ENCODE measurements at regions not wholly inside any gene's neighbourhood (a gene's known extent, or its start where the extent isn't known, plus 50 kb on each side); places are given as distances from the start of the nearest gene placed in this dataset.
"Not testable (repeated sequence)": the region's sequence is repeated elsewhere in the genome, so short reads cannot be mapped to it uniquely, and the experiment has no call there.

GRCh38 chr10:27369880-27370279, 129.3 kb upstream of the ACBD5 start:
- H3K4me1 ChIP-seq (ENCODE audit: control insufficient read depth, insufficient read depth, low read length), result no peaks in the 10 kb centered on the region
- no peak overlapping the region for H3K4me3 ChIP-seq (ENCODE audit: low read length in 2 of 2)
- no peaks in the 10 kb centered on the region for H3K27me3 ChIP-seq (ENCODE audit: control insufficient read depth in 1 of 2, insufficient read depth in 2 of 2, low read length in 2 of 2)
- no peaks in the 10 kb centered on the region for H3K9me3 ChIP-seq (ENCODE audit: control insufficient read depth in 2 of 2, low read length in 2 of 2)
- H3K27ac ChIP-seq (ENCODE audit: low read length), result no peak overlapping the region
- no peaks in the 10 kb centered on the region for H3K36me3 ChIP-seq (ENCODE audit: control insufficient read depth in 2 of 2, insufficient read depth in 2 of 2, low read length in 2 of 2)
- no peak overlapping the region for H3K9ac ChIP-seq (ENCODE audit: low read length in 2 of 2)

GRCh38 chr10:27368706-27369105, 128.1 kb upstream of the ACBD5 start:
- no peaks in the 10 kb centered on the region for H3K36me3 ChIP-seq (ENCODE audit: control insufficient read depth in 2 of 2, insufficient read depth in 2 of 2, low read length in 2 of 2)
- no peak overlapping the region for H3K27ac ChIP-seq (ENCODE audit: low read length)
- H3K27me3 ChIP-seq (ENCODE audit: control insufficient read depth in 1 of 2, insufficient read depth in 2 of 2, low read length in 2 of 2), result no peaks in the 10 kb centered on the region
- H3K4me1 ChIP-seq (ENCODE audit: control insufficient read depth, insufficient read depth, low read length), result no peaks in the 10 kb centered on the region
- no peak overlapping the region for H3K4me3 ChIP-seq (ENCODE audit: low read length in 2 of 2)
- H3K9me3 ChIP-seq (ENCODE audit: control insufficient read depth in 2 of 2, low read length in 2 of 2), result no peaks in the 10 kb centered on the region
- H3K9ac ChIP-seq (ENCODE audit: low read length in 2 of 2), result no peak overlapping the region

- H3K27ac ChIP-seq (ENCODE audit: low read length), result no peak overlapping the region
- no peaks in the 10 kb centered on the region for H3K27me3 ChIP-seq (ENCODE audit: control insufficient read depth in 1 of 2, insufficient read depth in 2 of 2, low read length in 2 of 2)
- no peak overlapping the region for H3K9ac ChIP-seq (ENCODE audit: low read length in 2 of 2)
- H3K9me3 ChIP-seq (ENCODE audit: control insufficient read depth in 2 of 2, low read length in 2 of 2), result no peaks in the 10 kb centered on the region
- no peaks in the 10 kb centered on the region for H3K36me3 ChIP-seq (ENCODE audit: control insufficient read depth in 2 of 2, insufficient read depth in 2 of 2, low read length in 2 of 2)
- H3K4me1 ChIP-seq (ENCODE audit: control insufficient read depth, insufficient read depth, low read length), result no peaks in the 10 kb centered on the region
- H3K4me3 ChIP-seq (ENCODE audit: low read length in 2 of 2), result no peak overlapping the region
Observed at GRCh38 chr10:27366769-27367168, 126.2 kb upstream of the ACBD5 start.

- H3K36me3 ChIP-seq (ENCODE audit: control insufficient read depth in 2 of 2, insufficient read depth in 2 of 2, low read length in 2 of 2), result no peaks in the 10 kb centered on the region
- no peak overlapping the region for H3K27ac ChIP-seq (ENCODE audit: low read length)
- H3K4me1 ChIP-seq (ENCODE audit: control insufficient read depth, insufficient read depth, low read length), result no peaks in the 10 kb centered on the region
- no peaks in the 10 kb centered on the region for H3K9me3 ChIP-seq (ENCODE audit: control insufficient read depth in 2 of 2, low read length in 2 of 2)
- H3K9ac ChIP-seq (ENCODE audit: low read length in 2 of 2), result no peak overlapping the region
- no peaks in the 10 kb centered on the region for H3K27me3 ChIP-seq (ENCODE audit: control insufficient read depth in 1 of 2, insufficient read depth in 2 of 2, low read length in 2 of 2)
- H3K4me3 ChIP-seq (ENCODE audit: low read length in 2 of 2), result no peak overlapping the region
Observed at GRCh38 chr10:27364028-27364427, 123.4 kb upstream of the ACBD5 start.

- no peaks in the 10 kb centered on the region for H3K27me3 ChIP-seq (ENCODE audit: control insufficient read depth in 1 of 2, insufficient read depth in 2 of 2, low read length in 2 of 2)
- no peak overlapping the region for H3K9ac ChIP-seq (ENCODE audit: low read length in 2 of 2)
- no peak overlapping the region for H3K4me3 ChIP-seq (ENCODE audit: low read length in 2 of 2)
- H3K36me3 ChIP-seq (ENCODE audit: control insufficient read depth in 2 of 2, insufficient read depth in 2 of 2, low read length in 2 of 2), result no peaks in the 10 kb centered on the region
- no peaks in the 10 kb centered on the region for H3K4me1 ChIP-seq (ENCODE audit: control insufficient read depth, insufficient read depth, low read length)
- H3K27ac ChIP-seq (ENCODE audit: low read length), result no peak overlapping the region
- H3K9me3 ChIP-seq (ENCODE audit: control insufficient read depth in 2 of 2, low read length in 2 of 2), result no peaks in the 10 kb centered on the region
Observed at GRCh38 chr10:27360581-27361172, 120.1 kb upstream of the ACBD5 start.

GRCh38 chr10:27359792-27360355, 119.3 kb upstream of the ACBD5 start:
- Histone ChIP-seq H3K36me3 (ENCODE audit: control insufficient read depth in 2 of 2, insufficient read depth in 2 of 2, low read length in 2 of 2) (no peaks in the 10 kb centered on the region), H3K27me3 (ENCODE audit: control insufficient read depth in 1 of 2, insufficient read depth in 2 of 2, low read length in 2 of 2) (no peaks in the 10 kb centered on the region), H3K9me3 (ENCODE audit: control insufficient read depth in 2 of 2, low read length in 2 of 2) (no peaks in the 10 kb centered on the region), H3K4me1 (ENCODE audit: control insufficient read depth, insufficient read depth, low read length) (no peaks in the 10 kb centered on the region), H3K4me3 (ENCODE audit: low read length in 2 of 2) (no peak overlapping the region), H3K27ac (ENCODE audit: low read length) (no peak overlapping the region), H3K9ac (ENCODE audit: low read length in 2 of 2) (no peak overlapping the region)

- no peaks in the 10 kb centered on the region for H3K27me3 ChIP-seq (ENCODE audit: control insufficient read depth in 1 of 2, insufficient read depth in 2 of 2, low read length in 2 of 2)
- no peaks in the 10 kb centered on the region for H3K9me3 ChIP-seq (ENCODE audit: control insufficient read depth in 2 of 2, low read length in 2 of 2)
- H3K27ac ChIP-seq (ENCODE audit: low read length), result no peak overlapping the region
- no peaks in the 10 kb centered on the region for H3K4me1 ChIP-seq (ENCODE audit: control insufficient read depth, insufficient read depth, low read length)
- no peak overlapping the region for H3K4me3 ChIP-seq (ENCODE audit: low read length in 2 of 2)
- no peaks in the 10 kb centered on the region for H3K36me3 ChIP-seq (ENCODE audit: control insufficient read depth in 2 of 2, insufficient read depth in 2 of 2, low read length in 2 of 2)
- H3K9ac ChIP-seq (ENCODE audit: low read length in 2 of 2), result no peak overlapping the region
Observed at GRCh38 chr10:27356738-27357137, 116.1 kb upstream of the ACBD5 start.

GRCh38 chr10:27355918-27356573, 115.4 kb upstream of the ACBD5 start:
- Histone ChIP-seq H3K27me3 (ENCODE audit: control insufficient read depth in 1 of 2, insufficient read depth in 2 of 2, low read length in 2 of 2) (no peaks in the 10 kb centered on the region), H3K9me3 (ENCODE audit: control insufficient read depth in 2 of 2, low read length in 2 of 2) (no peaks in the 10 kb centered on the region), H3K36me3 (ENCODE audit: control insufficient read depth in 2 of 2, insufficient read depth in 2 of 2, low read length in 2 of 2) (no peaks in the 10 kb centered on the region), H3K4me1 (ENCODE audit: control insufficient read depth, insufficient read depth, low read length) (no peaks in the 10 kb centered on the region), H3K4me3 (ENCODE audit: low read length in 2 of 2) (no peak overlapping the region), H3K9ac (ENCODE audit: low read length in 2 of 2) (no peak overlapping the region), H3K27ac (ENCODE audit: low read length) (no peak overlapping the region)

GRCh38 chr10:27354643-27355270, 114.2 kb upstream of the ACBD5 start:
- H3K27me3 ChIP-seq (ENCODE audit: control insufficient read depth in 1 of 2, insufficient read depth in 2 of 2, low read length in 2 of 2); H3K36me3 ChIP-seq (ENCODE audit: control insufficient read depth in 2 of 2, insufficient read depth in 2 of 2, low read length in 2 of 2); H3K27ac ChIP-seq (ENCODE audit: low read length); H3K9me3 ChIP-seq (ENCODE audit: control insufficient read depth in 2 of 2, low read length in 2 of 2); H3K4me1 ChIP-seq (ENCODE audit: control insufficient read depth, insufficient read depth, low read length); H3K9ac ChIP-seq (ENCODE audit: low read length in 2 of 2); H3K4me3 ChIP-seq (ENCODE audit: low read length in 2 of 2): not testable (repeated sequence)

- H3K4me3 ChIP-seq (ENCODE audit: low read length in 2 of 2); H3K9me3 ChIP-seq (ENCODE audit: control insufficient read depth in 2 of 2, low read length in 2 of 2); H3K9ac ChIP-seq (ENCODE audit: low read length in 2 of 2); H3K27me3 ChIP-seq (ENCODE audit: control insufficient read depth in 1 of 2, insufficient read depth in 2 of 2, low read length in 2 of 2); H3K36me3 ChIP-seq (ENCODE audit: control insufficient read depth in 2 of 2, insufficient read depth in 2 of 2, low read length in 2 of 2); H3K4me1 ChIP-seq (ENCODE audit: control insufficient read depth, insufficient read depth, low read length); H3K27ac ChIP-seq (ENCODE audit: low read length): not testable (repeated sequence)
Observed at GRCh38 chr10:27354100-27354499, 113.5 kb upstream of the ACBD5 start.

- Histone ChIP-seq H3K4me1 (ENCODE audit: control insufficient read depth, insufficient read depth, low read length) (no peaks in the 10 kb centered on the region), H3K9ac (ENCODE audit: low read length in 2 of 2) (no peak overlapping the region), H3K9me3 (ENCODE audit: control insufficient read depth in 2 of 2, low read length in 2 of 2) (no peaks in the 10 kb centered on the region), H3K27me3 (ENCODE audit: control insufficient read depth in 1 of 2, insufficient read depth in 2 of 2, low read length in 2 of 2) (no peaks in the 10 kb centered on the region), H3K27ac (ENCODE audit: low read length) (no peak overlapping the region), H3K36me3 (ENCODE audit: control insufficient read depth in 2 of 2, insufficient read depth in 2 of 2, low read length in 2 of 2) (no peaks in the 10 kb centered on the region), H3K4me3 (ENCODE audit: low read length in 2 of 2) (no peak overlapping the region)
Observed at GRCh38 chr10:27349987-27350386, 109.4 kb upstream of the ACBD5 start.
